ENCODE measurements at regions not wholly inside any gene's neighbourhood (a gene's known extent, or its start where the extent isn't known, plus 50 kb on each side); places are given as distances from the start of the nearest gene placed in this dataset.

- Histone ChIP-seq H3K27me3 (ENCODE audit: control insufficient read depth, insufficient read depth, low read length) (no peaks in the 10 kb centered on the region; the same call in 1 of the 2 replicates), H3K4me2 (ENCODE audit: low read depth, low read length) (no peak overlapping the region), H2BK120ac (ENCODE audit: low read depth, low read length) (no peak overlapping the region), H2BK15ac (ENCODE audit: low read depth, low read length) (no peak overlapping the region), H3K4ac (ENCODE audit: low read depth, low read length) (no peak overlapping the region), H3K9ac (ENCODE audit: low read depth, low read length) (no peak overlapping the region), H3K4me1 (ENCODE audit: control insufficient read depth, insufficient read depth, low read length) (no peaks in the 10 kb centered on the region), H4K91ac (ENCODE audit: insufficient read depth, low read depth, low read length) (no peak overlapping the region), H3K9me1 (ENCODE audit: insufficient read depth, low read length) (no peaks in the 10 kb centered on the region), H3K27ac (ENCODE audit: insufficient read depth, low read length) (no peak overlapping the region), H3K18ac (ENCODE audit: low read depth, low read length) (no peak overlapping the region), H3K4me3 (ENCODE audit: insufficient read depth, low read depth, low read length) (no peak overlapping the region), H3K14ac (replicated peaks; ENCODE audit: low read depth, low read length) (no peak overlapping the region), H2BK5ac (ENCODE audit: low read depth, low read length, poor library complexity, severe bottlenecking) (no peak overlapping the region), H3K23ac (ENCODE audit: low read depth, low read length) (no peak overlapping the region), H2BK20ac (ENCODE audit: low read depth, low read length) (no peak overlapping the region), H3K79me1 (ENCODE audit: low read depth in 1 of 2, low read length in 2 of 2) (no peaks in the 10 kb centered on the region), H3K56ac (ENCODE audit: extremely low read depth, insufficient read depth, low read length) (no peak overlapping the region), H2AK5ac (ENCODE audit: low read depth, low read length) (no peak overlapping the region), H4K20me1 (ENCODE audit: insufficient read depth, low read length) (no peaks in the 10 kb centered on the region), H4K5ac (ENCODE audit: low read depth, low read length) (no peak overlapping the region), H4K8ac (ENCODE audit: low read depth in 2 of 2, low read length in 2 of 2) (no peak overlapping the region), H2AK9ac (replicated peaks; ENCODE audit: low read depth, low read length, poor library complexity) (no peak overlapping the region), H2AFZ (replicated peaks; ENCODE audit: low read length, poor library complexity) (no peak overlapping the region), H3K9me3 (ENCODE audit: control insufficient read depth, insufficient read depth, low read length) (no peaks in the 10 kb centered on the region), H3K36me3 (ENCODE audit: control insufficient read depth, insufficient read depth, low read length) (no peaks in the 10 kb centered on the region)
- in situ Hi-C loops (cut with MboI; ENCODE audit: low sequenced_read_pairs) (no loop called here), intact Hi-C loops (cut with micrococcal nuclease) (no loop called here), dilution Hi-C loops (cut with HindIII; ENCODE audit: low sequenced_read_pairs, unreplicated experiment) (no loop called here)
- DNase-seq (no peak), ATAC-seq (ENCODE audit: low read depth) (no peak)
- CTCF ChIA-PET: no interaction called here
- POLR2A ChIA-PET (ENCODE audit: unreplicated experiment): no interaction called here
- no TSS peak for BruUV-seq (replicated peaks)
- WGBS, 2 experiments (ENCODE audit: extremely low coverage in 2 of 2, insufficient read length in 1 of 2): no CpG with 5 or more reads among the region's 5 CpGs
- TF ChIP-seq SMC3 (IDR thresholded peaks at IDR 0.05; ENCODE audit: low read depth, low read length) (no peak), RAD21 (IDR thresholded peaks at IDR 0.05; ENCODE audit: low read length) (no peak), MAZ (IDR thresholded peaks at IDR 0.05; ENCODE audit: borderline replicate concordance, low read depth, low read length) (no peak), MXI1 (IDR thresholded peaks at IDR 0.05; ENCODE audit: borderline replicate concordance, low read depth, low read length) (no peak), RFX5 (IDR thresholded peaks at IDR 0.05; ENCODE audit: low read depth, low read length) (no peak), CHD1 (IDR thresholded peaks at IDR 0.05; ENCODE audit: low read depth, low read length) (no peak), ELK1 (IDR thresholded peaks at IDR 0.05; ENCODE audit: borderline replicate concordance, low read depth, low read length) (no peak), MAFK (IDR thresholded peaks at IDR 0.05; ENCODE audit: low read depth, low read length) (no peak), RCOR1 (IDR thresholded peaks at IDR 0.05; ENCODE audit: insufficient replicate concordance, low read length) (no peak), BHLHE40 (IDR thresholded peaks at IDR 0.05; ENCODE audit: low read depth, low read length) (no peak), POLR2A (IDR thresholded peaks at IDR 0.05; ENCODE audit: low read depth, low read length) (no peak), NFE2L2 (IDR thresholded peaks at IDR 0.05; ENCODE audit: low read depth, low read length) (no peak), FOS (IDR thresholded peaks at IDR 0.05; ENCODE audit: low read depth, low read length) (no peak), CEBPB (IDR thresholded peaks at IDR 0.05; ENCODE audit: low read depth, low read length) (no peak)
- TF ChIP-seq, protein P1, sequence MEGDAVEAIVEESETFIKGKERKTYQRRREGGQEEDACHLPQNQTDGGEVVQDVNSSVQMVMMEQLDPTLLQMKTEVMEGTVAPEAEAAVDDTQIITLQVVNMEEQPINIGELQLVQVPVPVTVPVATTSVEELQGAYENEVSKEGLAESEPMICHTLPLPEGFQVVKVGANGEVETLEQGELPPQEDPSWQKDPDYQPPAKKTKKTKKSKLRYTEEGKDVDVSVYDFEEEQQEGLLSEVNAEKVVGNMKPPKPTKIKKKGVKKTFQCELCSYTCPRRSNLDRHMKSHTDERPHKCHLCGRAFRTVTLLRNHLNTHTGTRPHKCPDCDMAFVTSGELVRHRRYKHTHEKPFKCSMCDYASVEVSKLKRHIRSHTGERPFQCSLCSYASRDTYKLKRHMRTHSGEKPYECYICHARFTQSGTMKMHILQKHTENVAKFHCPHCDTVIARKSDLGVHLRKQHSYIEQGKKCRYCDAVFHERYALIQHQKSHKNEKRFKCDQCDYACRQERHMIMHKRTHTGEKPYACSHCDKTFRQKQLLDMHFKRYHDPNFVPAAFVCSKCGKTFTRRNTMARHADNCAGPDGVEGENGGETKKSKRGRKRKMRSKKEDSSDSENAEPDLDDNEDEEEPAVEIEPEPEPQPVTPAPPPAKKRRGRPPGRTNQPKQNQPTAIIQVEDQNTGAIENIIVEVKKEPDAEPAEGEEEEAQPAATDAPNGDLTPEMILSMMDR (conservative IDR thresholded peaks at IDR 0.05; ENCODE audit: low read depth, low read length): no peak
- TF ChIP-seq, protein P2, sequence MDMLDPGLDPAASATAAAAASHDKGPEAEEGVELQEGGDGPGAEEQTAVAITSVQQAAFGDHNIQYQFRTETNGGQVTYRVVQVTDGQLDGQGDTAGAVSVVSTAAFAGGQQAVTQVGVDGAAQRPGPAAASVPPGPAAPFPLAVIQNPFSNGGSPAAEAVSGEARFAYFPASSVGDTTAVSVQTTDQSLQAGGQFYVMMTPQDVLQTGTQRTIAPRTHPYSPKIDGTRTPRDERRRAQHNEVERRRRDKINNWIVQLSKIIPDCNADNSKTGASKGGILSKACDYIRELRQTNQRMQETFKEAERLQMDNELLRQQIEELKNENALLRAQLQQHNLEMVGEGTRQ (IDR thresholded peaks at IDR 0.05; ENCODE audit: low read depth, low read length): no peak
Measured at GRCh38 chrX:13239272-13239671, 80.6 kb downstream of the ATXN3L start.
